ENCODE measurements at regions not wholly inside any gene's neighbourhood (a gene's known extent, or its start where the extent isn't known, plus 50 kb on each side); places are given as distances from the start of the nearest gene placed in this dataset.

GRCh38 chr15:95911570-95912279, 418.8 kb upstream of the NR2F2 start:
- no peak for TF ChIP-seq PBX3 (IDR thresholded peaks at IDR 0.05)
- TF ChIP-seq CTCF (IDR thresholded peaks at IDR 0.05), result no peak
- TF ChIP-seq FOXJ3 (CRISPR knock-in tag; IDR thresholded peaks at IDR 0.05), result no peak
- TF ChIP-seq JUND (IDR thresholded peaks at IDR 0.05), result no peak
